HL-60 (cell line): ENCODE measurements at regions not wholly inside any gene's neighbourhood (a gene's known extent, or its start where the extent isn't known, plus 50 kb on each side); places are given as distances from the start of the nearest gene placed in this dataset.

Source experiments
- POLR2AphosphoS5 ChIP-seq: IDR thresholded peaks from 2 replicates; pipeline ENCODE4 v1.6.1; 2012; ENCODE audit warnings: low read depth
- TF ChIP-seq, protein P1 (sequence below): IDR thresholded peaks from one replicate; pipeline ENCODE4 v1.5.1; 2011; ENCODE audit warnings: low read length, control low read depth, inconsistent platforms; ENCODE audit not compliant: insufficient read depth
- TF ChIP-seq, protein P2 (sequence below): IDR thresholded peaks from 2 replicates; pipeline ENCODE4 v1.6.1; 2012; ENCODE audit warnings: low read depth; ENCODE audit not compliant: insufficient replicate concordance

DNA sequence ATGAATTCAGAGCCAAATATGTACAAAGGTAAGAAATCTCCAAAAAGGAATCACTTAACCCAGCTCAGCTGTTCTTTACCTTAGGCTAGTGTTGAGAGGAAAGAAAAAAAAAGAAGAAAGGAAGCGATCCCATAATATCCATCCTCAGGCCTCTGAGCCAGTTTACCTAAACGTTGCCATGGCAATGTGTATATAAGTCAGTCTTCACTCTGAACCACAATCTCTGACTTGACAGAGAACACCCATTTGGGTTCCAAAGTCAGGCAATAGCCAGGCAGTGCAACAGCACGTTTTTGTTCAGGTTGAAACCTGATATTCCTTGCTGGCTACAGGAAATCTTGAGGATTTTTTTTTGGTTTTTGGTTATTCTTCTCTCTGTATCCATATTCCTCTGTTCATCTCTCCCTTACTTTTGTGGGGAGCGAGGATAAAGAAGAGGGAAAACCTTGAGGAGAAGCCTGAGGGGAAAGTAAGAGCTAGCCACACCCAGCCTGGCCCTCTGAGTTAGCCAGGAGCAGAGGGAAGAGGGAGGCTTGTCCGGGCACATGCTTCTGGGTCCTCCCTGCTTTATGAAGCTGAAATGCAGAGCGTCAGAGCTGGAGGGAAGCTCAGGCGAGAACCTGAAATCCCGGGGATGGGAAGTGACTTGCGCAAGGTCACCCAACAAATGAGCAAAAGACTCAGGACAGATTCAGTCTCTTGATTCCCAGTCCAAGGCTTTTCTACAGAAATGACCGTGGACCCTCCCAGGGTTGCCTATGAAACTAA lies 152.7 kb downstream of the SOX9 start:
- TF ChIP-seq, protein P1, sequence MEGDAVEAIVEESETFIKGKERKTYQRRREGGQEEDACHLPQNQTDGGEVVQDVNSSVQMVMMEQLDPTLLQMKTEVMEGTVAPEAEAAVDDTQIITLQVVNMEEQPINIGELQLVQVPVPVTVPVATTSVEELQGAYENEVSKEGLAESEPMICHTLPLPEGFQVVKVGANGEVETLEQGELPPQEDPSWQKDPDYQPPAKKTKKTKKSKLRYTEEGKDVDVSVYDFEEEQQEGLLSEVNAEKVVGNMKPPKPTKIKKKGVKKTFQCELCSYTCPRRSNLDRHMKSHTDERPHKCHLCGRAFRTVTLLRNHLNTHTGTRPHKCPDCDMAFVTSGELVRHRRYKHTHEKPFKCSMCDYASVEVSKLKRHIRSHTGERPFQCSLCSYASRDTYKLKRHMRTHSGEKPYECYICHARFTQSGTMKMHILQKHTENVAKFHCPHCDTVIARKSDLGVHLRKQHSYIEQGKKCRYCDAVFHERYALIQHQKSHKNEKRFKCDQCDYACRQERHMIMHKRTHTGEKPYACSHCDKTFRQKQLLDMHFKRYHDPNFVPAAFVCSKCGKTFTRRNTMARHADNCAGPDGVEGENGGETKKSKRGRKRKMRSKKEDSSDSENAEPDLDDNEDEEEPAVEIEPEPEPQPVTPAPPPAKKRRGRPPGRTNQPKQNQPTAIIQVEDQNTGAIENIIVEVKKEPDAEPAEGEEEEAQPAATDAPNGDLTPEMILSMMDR, result no peak
- no peak for TF ChIP-seq POLR2AphosphoS5
- TF ChIP-seq, protein P2, sequence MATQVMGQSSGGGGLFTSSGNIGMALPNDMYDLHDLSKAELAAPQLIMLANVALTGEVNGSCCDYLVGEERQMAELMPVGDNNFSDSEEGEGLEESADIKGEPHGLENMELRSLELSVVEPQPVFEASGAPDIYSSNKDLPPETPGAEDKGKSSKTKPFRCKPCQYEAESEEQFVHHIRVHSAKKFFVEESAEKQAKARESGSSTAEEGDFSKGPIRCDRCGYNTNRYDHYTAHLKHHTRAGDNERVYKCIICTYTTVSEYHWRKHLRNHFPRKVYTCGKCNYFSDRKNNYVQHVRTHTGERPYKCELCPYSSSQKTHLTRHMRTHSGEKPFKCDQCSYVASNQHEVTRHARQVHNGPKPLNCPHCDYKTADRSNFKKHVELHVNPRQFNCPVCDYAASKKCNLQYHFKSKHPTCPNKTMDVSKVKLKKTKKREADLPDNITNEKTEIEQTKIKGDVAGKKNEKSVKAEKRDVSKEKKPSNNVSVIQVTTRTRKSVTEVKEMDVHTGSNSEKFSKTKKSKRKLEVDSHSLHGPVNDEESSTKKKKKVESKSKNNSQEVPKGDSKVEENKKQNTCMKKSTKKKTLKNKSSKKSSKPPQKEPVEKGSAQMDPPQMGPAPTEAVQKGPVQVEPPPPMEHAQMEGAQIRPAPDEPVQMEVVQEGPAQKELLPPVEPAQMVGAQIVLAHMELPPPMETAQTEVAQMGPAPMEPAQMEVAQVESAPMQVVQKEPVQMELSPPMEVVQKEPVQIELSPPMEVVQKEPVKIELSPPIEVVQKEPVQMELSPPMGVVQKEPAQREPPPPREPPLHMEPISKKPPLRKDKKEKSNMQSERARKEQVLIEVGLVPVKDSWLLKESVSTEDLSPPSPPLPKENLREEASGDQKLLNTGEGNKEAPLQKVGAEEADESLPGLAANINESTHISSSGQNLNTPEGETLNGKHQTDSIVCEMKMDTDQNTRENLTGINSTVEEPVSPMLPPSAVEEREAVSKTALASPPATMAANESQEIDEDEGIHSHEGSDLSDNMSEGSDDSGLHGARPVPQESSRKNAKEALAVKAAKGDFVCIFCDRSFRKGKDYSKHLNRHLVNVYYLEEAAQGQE, result no peak
